ENCODE measurements at regions not wholly inside any gene's neighbourhood (a gene's known extent, or its start where the extent isn't known, plus 50 kb on each side); places are given as distances from the start of the nearest gene placed in this dataset.
"Not testable (repeated sequence)": the region's sequence is repeated elsewhere in the genome, so short reads cannot be mapped to it uniquely, and the experiment has no call there.

GRCh38 chr20:40954521-40955165 is 74.0 kb upstream of the TOP1 start:
- Histone ChIP-seq H3K56ac (ENCODE audit: low read length) (no peak overlapping the region), H3K4me2 (ENCODE audit: low read length) (no peak overlapping the region), H3K18ac (ENCODE audit: low read length) (no peak overlapping the region), H4K5ac (ENCODE audit: low read length) (no peak overlapping the region), H3K4ac (ENCODE audit: low read depth, low read length) (no peak overlapping the region), H4K8ac (ENCODE audit: low read depth, low read length) (no peak overlapping the region), H2BK120ac (ENCODE audit: low read depth, low read length) (no peak overlapping the region), H3K27ac (ENCODE audit: low read depth, low read length) (no peak overlapping the region), H2BK15ac (replicated peaks; ENCODE audit: low read depth) (no peak overlapping the region), H3K4me1 (ENCODE audit: control insufficient read depth, low read depth, low read length) (no peaks in the 10 kb centered on the region), H3K4me3 (ENCODE audit: low read length) (no peak overlapping the region), H3K9ac (ENCODE audit: low read length) (no peak overlapping the region), H3K79me2 (ENCODE audit: control insufficient read depth, insufficient read depth, low read length) (no peaks in the 10 kb centered on the region), H3K27me3 (ENCODE audit: insufficient read depth, low read length, poor library complexity) (no peaks in the 10 kb centered on the region), H2AK5ac (ENCODE audit: low read length) (no peak overlapping the region), H3K79me1 (ENCODE audit: low read length) (no peaks in the 10 kb centered on the region), H3K36me3 (ENCODE audit: control insufficient read depth, insufficient read depth, low read length) (no peaks in the 10 kb centered on the region), H3K23ac (ENCODE audit: low read length) (no peak overlapping the region), H2BK5ac (ENCODE audit: low read length) (no peak overlapping the region)
- no peak for DNase-seq
- WGBS (ENCODE audit: extremely low coverage, insufficient coverage, low lambda C conversion rate): no CpG with 5 or more reads among the region's 10 CpGs

- H3K23ac ChIP-seq (ENCODE audit: low read length): no peak overlapping the region
- no peak overlapping the region for H2BK15ac ChIP-seq (replicated peaks; ENCODE audit: low read depth)
- H2BK120ac ChIP-seq (ENCODE audit: low read depth, low read length): no peak overlapping the region
- no peaks in the 10 kb centered on the region for H3K27me3 ChIP-seq (ENCODE audit: insufficient read depth, low read length, poor library complexity)
- no peak overlapping the region for H4K5ac ChIP-seq (ENCODE audit: low read length)
- H3K4me3 ChIP-seq (ENCODE audit: low read length): no peak overlapping the region
- no peak overlapping the region for H3K27ac ChIP-seq (ENCODE audit: low read depth, low read length)
- no peak overlapping the region for H3K4ac ChIP-seq (ENCODE audit: low read depth, low read length)
- H4K8ac ChIP-seq (ENCODE audit: low read depth, low read length): no peak overlapping the region
- no peaks in the 10 kb centered on the region for H3K36me3 ChIP-seq (ENCODE audit: control insufficient read depth, insufficient read depth, low read length)
- H3K79me1 ChIP-seq (ENCODE audit: low read length): no peaks in the 10 kb centered on the region
- DNase-seq: no peak
- no peak overlapping the region for H2BK5ac ChIP-seq (ENCODE audit: low read length)
- H2AK5ac ChIP-seq (ENCODE audit: low read length): no peak overlapping the region
- no peak overlapping the region for H3K18ac ChIP-seq (ENCODE audit: low read length)
- no CpG with 5 or more reads among the region's 2 CpGs for WGBS (ENCODE audit: extremely low coverage, insufficient coverage, low lambda C conversion rate)
- H3K4me1 ChIP-seq (ENCODE audit: control insufficient read depth, low read depth, low read length): no peaks in the 10 kb centered on the region
- no peak overlapping the region for H3K56ac ChIP-seq (ENCODE audit: low read length)
- H3K79me2 ChIP-seq (ENCODE audit: control insufficient read depth, insufficient read depth, low read length): no peaks in the 10 kb centered on the region
- no peak overlapping the region for H3K9ac ChIP-seq (ENCODE audit: low read length)
- H3K4me2 ChIP-seq (ENCODE audit: low read length): no peak overlapping the region
Measured at GRCh38 chr20:40955326-40955725, 73.3 kb upstream of the TOP1 start.

GRCh38 chr20:40955826-40956225 is 72.8 kb upstream of the TOP1 start:
- DNase-seq; H3K4me3 ChIP-seq (ENCODE audit: low read length); H4K5ac ChIP-seq (ENCODE audit: low read length); H3K4ac ChIP-seq (ENCODE audit: low read depth, low read length); H3K9ac ChIP-seq (ENCODE audit: low read length); H3K27ac ChIP-seq (ENCODE audit: low read depth, low read length); H3K79me1 ChIP-seq (ENCODE audit: low read length); H3K4me1 ChIP-seq (ENCODE audit: control insufficient read depth, low read depth, low read length); H3K36me3 ChIP-seq (ENCODE audit: control insufficient read depth, insufficient read depth, low read length); H3K4me2 ChIP-seq (ENCODE audit: low read length); H3K56ac ChIP-seq (ENCODE audit: low read length); H2BK15ac ChIP-seq (replicated peaks; ENCODE audit: low read depth); H3K27me3 ChIP-seq (ENCODE audit: insufficient read depth, low read length, poor library complexity); H4K8ac ChIP-seq (ENCODE audit: low read depth, low read length); H2BK120ac ChIP-seq (ENCODE audit: low read depth, low read length); H3K79me2 ChIP-seq (ENCODE audit: control insufficient read depth, insufficient read depth, low read length); H3K23ac ChIP-seq (ENCODE audit: low read length); H2AK5ac ChIP-seq (ENCODE audit: low read length); H3K18ac ChIP-seq (ENCODE audit: low read length); H2BK5ac ChIP-seq (ENCODE audit: low read length): not testable (repeated sequence)
- no CpG with 5 or more reads among the region's 8 CpGs for WGBS (ENCODE audit: extremely low coverage, insufficient coverage, low lambda C conversion rate)

- Histone ChIP-seq H3K27ac (ENCODE audit: low read depth, low read length) (no peak overlapping the region), H3K23ac (ENCODE audit: low read length) (no peak overlapping the region), H2BK5ac (ENCODE audit: low read length) (no peak overlapping the region), H2BK120ac (ENCODE audit: low read depth, low read length) (no peak overlapping the region), H3K56ac (ENCODE audit: low read length) (no peak overlapping the region), H2AK5ac (ENCODE audit: low read length) (no peak overlapping the region), H3K36me3 (ENCODE audit: control insufficient read depth, insufficient read depth, low read length) (no peaks in the 10 kb centered on the region), H3K4me3 (ENCODE audit: low read length) (no peak overlapping the region), H4K5ac (ENCODE audit: low read length) (no peak overlapping the region), H3K27me3 (ENCODE audit: insufficient read depth, low read length, poor library complexity) (no peaks in the 10 kb centered on the region), H3K9ac (ENCODE audit: low read length) (no peak overlapping the region), H2BK15ac (replicated peaks; ENCODE audit: low read depth) (no peak overlapping the region), H3K18ac (ENCODE audit: low read length) (no peak overlapping the region), H3K4me1 (ENCODE audit: control insufficient read depth, low read depth, low read length) (no peaks in the 10 kb centered on the region), H3K79me1 (ENCODE audit: low read length) (no peaks in the 10 kb centered on the region), H3K4ac (ENCODE audit: low read depth, low read length) (no peak overlapping the region), H3K4me2 (ENCODE audit: low read length) (no peak overlapping the region), H3K79me2 (ENCODE audit: control insufficient read depth, insufficient read depth, low read length) (no peaks in the 10 kb centered on the region), H4K8ac (ENCODE audit: low read depth, low read length) (no peak overlapping the region)
- no peak for DNase-seq
- no CpG with 5 or more reads among the region's 15 CpGs for WGBS (ENCODE audit: extremely low coverage, insufficient coverage, low lambda C conversion rate)
Measured at GRCh38 chr20:40956542-40957264, 71.9 kb upstream of the TOP1 start.

- Histone ChIP-seq H3K79me1 (ENCODE audit: low read length) (no peaks in the 10 kb centered on the region), H3K4me1 (ENCODE audit: control insufficient read depth, low read depth, low read length) (no peaks in the 10 kb centered on the region), H2BK5ac (ENCODE audit: low read length) (no peak overlapping the region), H3K27ac (ENCODE audit: low read depth, low read length) (no peak overlapping the region), H3K4ac (ENCODE audit: low read depth, low read length) (no peak overlapping the region), H4K5ac (ENCODE audit: low read length) (no peak overlapping the region), H3K36me3 (ENCODE audit: control insufficient read depth, insufficient read depth, low read length) (no peaks in the 10 kb centered on the region), H3K4me2 (ENCODE audit: low read length) (no peak overlapping the region), H4K8ac (ENCODE audit: low read depth, low read length) (no peak overlapping the region), H3K56ac (ENCODE audit: low read length) (no peak overlapping the region), H3K18ac (ENCODE audit: low read length) (no peak overlapping the region), H2BK120ac (ENCODE audit: low read depth, low read length) (no peak overlapping the region), H3K4me3 (ENCODE audit: low read length) (no peak overlapping the region), H3K79me2 (ENCODE audit: control insufficient read depth, insufficient read depth, low read length) (no peaks in the 10 kb centered on the region), H2AK5ac (ENCODE audit: low read length) (no peak overlapping the region), H3K23ac (ENCODE audit: low read length) (no peak overlapping the region), H2BK15ac (replicated peaks; ENCODE audit: low read depth) (no peak overlapping the region), H3K9ac (ENCODE audit: low read length) (no peak overlapping the region), H3K27me3 (ENCODE audit: insufficient read depth, low read length, poor library complexity) (no peaks in the 10 kb centered on the region)
- DNase-seq: no peak
- WGBS (ENCODE audit: extremely low coverage, insufficient coverage, low lambda C conversion rate): no CpG with 5 or more reads among the region's 6 CpGs
Measured at GRCh38 chr20:40957265-40957760, 71.3 kb upstream of the TOP1 start.

Data from mesendoderm (in vitro differentiated cells).